Fibroblast of villous mesenchyme (primary cell): ENCODE measurements at regions not wholly inside any gene's neighbourhood (a gene's known extent, or its start where the extent isn't known, plus 50 kb on each side); places are given as distances from the start of the nearest gene placed in this dataset.

Experiments used
- DNase-seq: peaks from one replicate; pipeline ENCODE4 v3.0.0-alpha.2; 2010; ENCODE audit warnings: low read depth
- H3K4me3 ChIP-seq: 2 replicates; pipeline ENCODE4 v1.5.1; 2011; ENCODE audit warnings: low read depth, mild to moderate bottlenecking, low read length
- CTCF ChIP-seq: IDR thresholded peaks from 2 replicates; pipeline ENCODE4 v1.5.1; 2012; ENCODE audit warnings: low read depth, mild to moderate bottlenecking, low read length; ENCODE audit not compliant: insufficient read depth

- peak overlapping the region; percentile 59 for H3K4me3 ChIP-seq
- DNase-seq: no peak
These were observed 150.6 kb upstream of the SLC4A4 start for GRCh38 chr4:71188156-71188640.

GRCh38 chr4:71188951-71189350 lies 149.9 kb upstream of the SLC4A4 start:
- TF ChIP-seq CTCF: no peak
- peak overlapping the region; percentile 16 for H3K4me3 ChIP-seq
- no peak for DNase-seq

More at GRCh38 chr4:71188156-71188640, 150.6 kb upstream of the SLC4A4 start:
- no peak for TF ChIP-seq CTCF

GRCh38 chr4:71189471-71189870 lies 149.3 kb upstream of the SLC4A4 start:
- TF ChIP-seq CTCF: no peak
- DNase-seq: peak; percentile 41
- H3K4me3 ChIP-seq: no peak overlapping the region

DNA sequence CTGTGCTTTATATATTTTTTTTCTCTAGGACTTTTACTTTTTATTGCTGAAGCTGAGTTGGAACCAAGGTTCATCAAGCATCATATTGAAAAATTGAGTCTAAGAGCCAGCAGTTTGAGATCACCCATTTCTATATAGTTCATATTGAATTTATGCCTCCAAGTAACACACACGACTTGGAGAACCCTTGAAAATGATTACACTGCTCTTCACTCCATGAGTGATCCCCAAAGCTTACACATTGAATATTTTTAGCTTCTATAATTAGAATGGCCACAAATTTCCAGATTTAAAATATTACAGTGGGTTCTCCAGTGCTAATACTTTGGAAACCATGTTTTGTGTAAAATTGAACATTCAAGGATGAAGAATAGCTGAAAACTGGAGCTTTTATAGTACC lies 144.4 kb upstream of the SLC4A4 start:
- no peak for TF ChIP-seq CTCF
- H3K4me3 ChIP-seq: no peak overlapping the region
- no peak for DNase-seq

DNA sequence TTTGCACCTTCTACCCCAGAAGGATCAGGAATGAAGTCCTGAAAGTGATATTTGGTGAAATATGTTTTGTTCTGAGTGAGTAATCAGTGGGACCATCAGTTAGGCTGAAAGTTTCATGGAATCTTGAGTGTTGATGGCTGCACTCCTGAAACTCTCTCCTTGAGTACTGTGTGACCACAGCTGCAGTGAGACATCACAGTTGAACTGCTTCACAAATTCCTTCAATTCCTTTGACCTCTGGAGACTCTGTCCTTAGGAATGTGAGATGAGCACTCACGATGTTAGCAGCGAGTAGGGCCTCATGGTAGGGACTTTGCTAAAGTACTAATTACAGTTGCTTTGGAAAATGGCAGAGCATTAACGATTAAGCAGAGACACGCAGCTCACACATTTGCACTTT lies 142.9 kb upstream of the SLC4A4 start:
- no peak overlapping the region for H3K4me3 ChIP-seq
- peak; percentile 14 for DNase-seq
- no peak for TF ChIP-seq CTCF

GRCh38 chr4:71198958-71199357 lies 139.9 kb upstream of the SLC4A4 start:
- no peak for TF ChIP-seq CTCF
- H3K4me3 ChIP-seq: no peak overlapping the region
- DNase-seq: peak; percentile 28

DNA sequence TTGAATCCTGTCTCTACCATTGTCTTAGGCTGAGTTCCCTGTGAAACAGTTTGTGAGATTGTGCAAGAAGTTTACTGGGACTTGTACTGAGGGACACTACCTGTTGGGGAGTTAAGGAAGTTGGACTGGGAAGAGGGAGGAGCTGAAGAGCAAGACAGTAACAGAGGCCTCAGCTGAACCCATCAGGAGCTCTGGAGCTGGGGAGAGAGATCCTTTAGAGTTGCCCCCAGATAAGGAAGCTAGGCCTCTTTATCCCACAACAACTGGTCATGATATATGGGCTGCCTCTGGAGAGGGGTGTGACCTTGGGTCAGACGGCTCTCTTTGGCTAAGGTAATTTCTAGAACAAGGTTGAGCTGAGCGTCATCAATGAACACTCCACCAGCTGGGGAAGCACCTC lies 137.8 kb upstream of the SLC4A4 start:
- no peak for DNase-seq
- no peak for TF ChIP-seq CTCF
- H3K4me3 ChIP-seq: no peak overlapping the region
